B cell (primary cell): ENCODE measurements at regions not wholly inside any gene's neighbourhood (a gene's known extent, or its start where the extent isn't known, plus 50 kb on each side); places are given as distances from the start of the nearest gene placed in this dataset.
"Not testable (repeated sequence)": the region's sequence is repeated elsewhere in the genome, so short reads cannot be mapped to it uniquely, and the experiment has no call there.

Experiments
- ATAC-seq: fragments of 200-7000 bp; cut with Tn5 transposase; one replicate; pipeline ENCODE4 v1.10.0; 2021; ENCODE audit warnings: low read depth, mild to moderate bottlenecking, moderate number of reproducible peaks, moderate library complexity
- CTCF ChIA-PET: fragments of 350-600 bp; sonication (Branson Sonifier 250); formaldehyde crosslinking; loops from one replicate; lab custom pipeline; 2021; ENCODE audit warnings: antibody characterized with exemption, inconsistent platforms; lab: Charles Lee
- POLR2A ChIA-PET: fragments of 350-600 bp; sonication (Branson Sonifier 250); formaldehyde crosslinking; loops from one replicate; lab custom pipeline; 2021; ENCODE audit warnings: antibody characterized with exemption; lab: Charles Lee
- DNase-seq: peaks from one replicate; pipeline ENCODE4 v3.0.0; 2013
- H2AFZ ChIP-seq: 2 replicates; pipeline ENCODE4 v1.6.1; 2012; ENCODE audit warnings: mild to moderate bottlenecking, low read depth, low read length; ENCODE audit not compliant: insufficient read depth, poor library complexity, severe bottlenecking
- H3K27ac ChIP-seq, 2 donors: 1 replicate in 1 of 2; 2 replicates in 1 of 2; pipeline ENCODE4 v1.5.1; 2012 to 2013; ENCODE audit warnings: low read length in 2 of 2, mild to moderate bottlenecking in 2 of 2, moderate library complexity in 1 of 2
- H3K27me3 ChIP-seq, 4 experiments: fragments of 200-600 bp in 1 of 4; sonication (generic) in 1 of 4; replicated peaks in 1 of 4; 1 replicate in 2 of 4; 2 replicates in 2 of 4; pipeline versions ENCODE4 v1.6.1 to v1.7.0; 2013 to 2016; ENCODE audit warnings: low read length in 3 of 4, mild to moderate bottlenecking in 2 of 4, mixed read lengths in 1 of 4, moderate library complexity in 1 of 4; ENCODE audit not compliant: insufficient read depth in 4 of 4, control insufficient read depth in 3 of 4; ENCODE audit errors: control extremely low read depth in 1 of 4
- H3K36me3 ChIP-seq, 2 experiments: replicated peaks in 1 of 2; 1 replicate in 1 of 2; 2 replicates in 1 of 2; pipeline versions ENCODE4 v1.6.1 to v1.7.1; 2013; ENCODE audit warnings: low read length in 1 of 2; ENCODE audit not compliant: insufficient read depth in 2 of 2, control insufficient read depth in 1 of 2; ENCODE audit errors: control extremely low read depth in 1 of 2, extremely low read depth in 1 of 2
- H3K4me1 ChIP-seq, 2 donors: fragments of 200-600 bp in 1 of 2; sonication (generic) in 1 of 2; 1 replicate in 1 of 2; 2 replicates in 1 of 2; pipeline versions ENCODE4 v1.5.1 to v1.6.1; 2013 to 2017; ENCODE audit warnings: low read length in 2 of 2; ENCODE audit not compliant: control insufficient read depth in 2 of 2, insufficient read depth in 2 of 2
- H3K4me2 ChIP-seq: replicated peaks from 2 replicates; pipeline ENCODE3; 2012; ENCODE audit warnings: mild to moderate bottlenecking, low read depth, low read length; ENCODE audit not compliant: poor library complexity, severe bottlenecking
- H3K4me3 ChIP-seq, 5 experiments: fragments of 200-600 bp in 1 of 5; sonication (generic) in 1 of 5; 1 replicate in 3 of 5; 2 replicates in 2 of 5; pipeline versions ENCODE4 v1.5.1 to v1.7.0; 2011 to 2016; ENCODE audit warnings: low read length in 4 of 5, mild to moderate bottlenecking in 4 of 5, low read depth in 2 of 5, control low read depth in 1 of 5, moderate library complexity in 1 of 5; ENCODE audit not compliant: insufficient read depth in 1 of 5; ENCODE audit errors: control extremely low read depth in 1 of 5, extremely low read depth in 1 of 5
- H3K79me2 ChIP-seq: fragments of 200-600 bp; sonication (generic); one replicate; pipeline ENCODE4 v1.6.0; 2016; ENCODE audit warnings: low read length; ENCODE audit not compliant: control insufficient read depth, insufficient read depth
- H3K9ac ChIP-seq: fragments of 200-600 bp; sonication (generic); 2 replicates; pipeline ENCODE4 v1.6.1; 2017; ENCODE audit warnings: mild to moderate bottlenecking, low read length, moderate library complexity
- H3K9me3 ChIP-seq, 3 donors: one replicate each; pipeline versions ENCODE4 v1.6.1 to v1.7.1; 2013; ENCODE audit warnings: low read length in 2 of 3; ENCODE audit not compliant: control insufficient read depth in 2 of 3, insufficient read depth in 1 of 3; ENCODE audit errors: control extremely low read depth in 1 of 3
- H4K20me1 ChIP-seq: 2 replicates; pipeline ENCODE4 v1.6.0; 2012; ENCODE audit warnings: mild to moderate bottlenecking, low read length; ENCODE audit not compliant: insufficient read depth, control insufficient read depth, poor library complexity, severe bottlenecking
- H3K27ac Mint-ChIP-seq: one replicate; pipeline ENCODE4 v1.8.0; 2021; ENCODE audit warnings: mixed read lengths
- H3K27me3 Mint-ChIP-seq: one replicate; pipeline ENCODE4 v1.8.0; 2021; ENCODE audit warnings: mixed read lengths
- H3K4me1 Mint-ChIP-seq: one replicate; pipeline ENCODE4 v1.8.0; 2021; ENCODE audit warnings: mixed read lengths
- H3K4me3 Mint-ChIP-seq: one replicate; pipeline ENCODE4 v1.8.0; 2021; ENCODE audit warnings: mixed read lengths
- H3K9me3 Mint-ChIP-seq: one replicate; pipeline ENCODE4 v1.8.0; 2022; ENCODE audit warnings: mixed read lengths; ENCODE audit not compliant: insufficient read depth
- EZH2 ChIP-seq: IDR thresholded peaks from 2 replicates; pipeline ENCODE4 v1.6.1; 2012; ENCODE audit warnings: borderline replicate concordance, low read depth, mild to moderate bottlenecking, moderate library complexity, low read length; ENCODE audit not compliant: insufficient read depth, poor library complexity, severe bottlenecking
- WGBS: methylation state at CpG from one replicate; pipeline ENCODE4 v1.1.5; 2013; ENCODE audit warnings: missing lambda C conversion rate; ENCODE audit not compliant: insufficient coverage; 5-methylcytosine and 5-hydroxymethylcytosine counted together
- intact Hi-C: fragments of 100-400 bp; cut with micrococcal nuclease; formaldehyde crosslinking; loops from one replicate; pipeline ENCODE4 v1.10.0; 2022
- TF ChIP-seq, protein P1 (sequence below): fragments of 200-600 bp; IDR thresholded peaks from one replicate; pipeline ENCODE4 v1.8.0; 2022; ENCODE audit warnings: antibody characterized with exemption, mild to moderate bottlenecking

DNA sequence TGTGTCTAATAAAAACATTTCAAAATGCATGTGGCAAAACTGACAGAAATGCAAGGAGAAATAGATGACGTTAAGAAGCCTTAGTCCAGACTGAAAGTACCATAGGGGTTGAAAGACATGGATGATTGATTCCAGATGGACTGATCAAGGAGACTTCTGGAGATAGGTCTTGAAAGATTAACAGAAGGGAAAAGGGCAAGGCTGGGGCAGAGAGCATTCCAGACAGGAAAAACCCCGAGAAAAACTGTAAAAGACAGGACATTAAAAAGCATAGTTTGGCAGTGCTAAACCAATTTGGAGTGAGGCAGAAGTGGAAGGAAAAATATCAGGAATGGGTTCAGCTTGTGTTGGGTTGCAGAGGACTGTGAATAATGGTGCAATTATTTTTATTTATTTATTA lies 375.2 kb upstream of the SGO1 start:
- Histone ChIP-seq H3K27me3 (no peaks in the 10 kb centered on the region), H3K9me3 (peaks cover 0 to 1% (median 0%) of the 10 kb centered on the region in 3 donors), H3K27ac (no peak overlapping the region), H2AFZ (no peak overlapping the region), H3K9ac (no peak overlapping the region), H3K79me2 (no peaks in the 10 kb centered on the region), H3K4me2 (no peak overlapping the region), H3K4me1 (no peaks in the 10 kb centered on the region), H3K36me3 (no peaks in the 10 kb centered on the region), H3K4me3 (no peak overlapping the region), H4K20me1 (no peaks in the 10 kb centered on the region)
- H3K4me1 Mint-ChIP-seq = no peaks in the 10 kb centered on the region
- ATAC-seq (no peak), DNase-seq (no peak)
- POLR2A ChIA-PET = no interaction called here
- H3K27ac Mint-ChIP-seq = no peak overlapping the region
- intact Hi-C loops = no loop called here
- CTCF ChIA-PET = no interaction called here
- no peaks in the 10 kb centered on the region for H3K9me3 Mint-ChIP-seq
- H3K27me3 Mint-ChIP-seq = no peaks in the 10 kb centered on the region
- TF ChIP-seq, protein P1, sequence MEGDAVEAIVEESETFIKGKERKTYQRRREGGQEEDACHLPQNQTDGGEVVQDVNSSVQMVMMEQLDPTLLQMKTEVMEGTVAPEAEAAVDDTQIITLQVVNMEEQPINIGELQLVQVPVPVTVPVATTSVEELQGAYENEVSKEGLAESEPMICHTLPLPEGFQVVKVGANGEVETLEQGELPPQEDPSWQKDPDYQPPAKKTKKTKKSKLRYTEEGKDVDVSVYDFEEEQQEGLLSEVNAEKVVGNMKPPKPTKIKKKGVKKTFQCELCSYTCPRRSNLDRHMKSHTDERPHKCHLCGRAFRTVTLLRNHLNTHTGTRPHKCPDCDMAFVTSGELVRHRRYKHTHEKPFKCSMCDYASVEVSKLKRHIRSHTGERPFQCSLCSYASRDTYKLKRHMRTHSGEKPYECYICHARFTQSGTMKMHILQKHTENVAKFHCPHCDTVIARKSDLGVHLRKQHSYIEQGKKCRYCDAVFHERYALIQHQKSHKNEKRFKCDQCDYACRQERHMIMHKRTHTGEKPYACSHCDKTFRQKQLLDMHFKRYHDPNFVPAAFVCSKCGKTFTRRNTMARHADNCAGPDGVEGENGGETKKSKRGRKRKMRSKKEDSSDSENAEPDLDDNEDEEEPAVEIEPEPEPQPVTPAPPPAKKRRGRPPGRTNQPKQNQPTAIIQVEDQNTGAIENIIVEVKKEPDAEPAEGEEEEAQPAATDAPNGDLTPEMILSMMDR = no peak
- TF ChIP-seq EZH2 = no peak
- WGBS = 80% methylated on average over 1 of the region's 2 CpGs
- H3K4me3 Mint-ChIP-seq = no peak overlapping the region

DNA sequence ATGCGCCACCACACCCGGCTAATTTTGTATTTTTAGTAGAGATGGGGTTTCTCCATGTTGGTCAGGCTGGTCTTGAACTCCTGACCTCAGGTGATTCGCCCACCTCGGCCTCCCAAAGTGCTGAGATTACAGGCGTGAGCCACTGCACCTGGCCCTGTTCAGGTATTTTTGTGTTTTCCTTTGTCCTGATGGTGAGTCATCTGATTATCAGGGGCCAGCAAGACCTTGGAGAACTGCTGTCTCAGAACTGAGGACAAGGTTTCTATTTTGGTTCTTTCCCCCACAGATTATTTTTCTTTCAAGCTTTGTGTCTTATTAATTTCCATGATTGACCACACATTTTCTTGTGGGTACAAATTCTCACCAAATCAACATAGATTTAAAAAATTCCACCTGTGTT lies 374.4 kb upstream of the SGO1 start:
- POLR2A ChIA-PET, H3K4me3 ChIP-seq, H3K9ac ChIP-seq, H3K27me3 Mint-ChIP-seq, ATAC-seq, H3K4me1 ChIP-seq, H3K4me2 ChIP-seq, H3K27ac Mint-ChIP-seq, H3K79me2 ChIP-seq, H3K4me1 Mint-ChIP-seq, H3K9me3 Mint-ChIP-seq, H3K36me3 ChIP-seq, H3K27me3 ChIP-seq, intact Hi-C loops, H2AFZ ChIP-seq, H3K9me3 ChIP-seq, CTCF ChIA-PET, H3K4me3 Mint-ChIP-seq, H3K27ac ChIP-seq, DNase-seq, H4K20me1 ChIP-seq: not testable (repeated sequence)
- 100% methylated on average over 1 of the region's 5 CpGs for WGBS
